Natural killer cell (primary cell): ENCODE measurements at regions not wholly inside any gene's neighbourhood (a gene's known extent, or its start where the extent isn't known, plus 50 kb on each side); places are given as distances from the start of the nearest gene placed in this dataset.

Source experiments
- ATAC-seq, 3 donors: fragments of 150-1000 bp in 2 of 3; fragments of 200-7000 bp in 1 of 3; cut with Tn5 transposase; 1 replicate in 1 of 3; 2 replicates in 2 of 3; pipeline ENCODE4 v1.10.0; 2021; ENCODE audit warnings: mild to moderate bottlenecking in 2 of 3, moderate library complexity in 2 of 3
- DNase-seq, 2 donors: peaks; one replicate each; pipeline versions ENCODE4 v3.0.0 to v3.0.0-alpha.2; 2013 to 2021; ENCODE audit warnings: mixed read lengths in 1 of 2
- H3K27ac ChIP-seq: one replicate; pipeline ENCODE4 v1.5.1; 2013; ENCODE audit warnings: mild to moderate bottlenecking, low read length
- H3K27me3 ChIP-seq: one replicate; pipeline ENCODE4 v1.6.1; 2013; ENCODE audit warnings: low read length; ENCODE audit not compliant: control insufficient read depth, insufficient read depth
- H3K36me3 ChIP-seq: one replicate; pipeline ENCODE4 v1.6.1; 2013; ENCODE audit warnings: low read length; ENCODE audit not compliant: control insufficient read depth, insufficient read depth
- H3K4me1 ChIP-seq: one replicate; pipeline ENCODE4 v1.6.1; 2013; ENCODE audit warnings: low read length; ENCODE audit not compliant: control insufficient read depth, insufficient read depth
- H3K4me3 ChIP-seq: one replicate; pipeline ENCODE4 v1.5.1; 2013; ENCODE audit warnings: low read length
- H3K9me3 ChIP-seq: one replicate; pipeline ENCODE4 v1.6.1; 2013; ENCODE audit warnings: low read length; ENCODE audit not compliant: control insufficient read depth, insufficient read depth
- H3K27ac Mint-ChIP-seq, 2 donors: one replicate each; pipeline ENCODE4 v1.8.0; 2022; ENCODE audit warnings: mild to moderate bottlenecking in 2 of 2, mixed read lengths in 2 of 2, moderate library complexity in 1 of 2
- H3K27me3 Mint-ChIP-seq, 2 donors: one replicate each; pipeline ENCODE4 v1.8.0; 2022; ENCODE audit warnings: low read depth in 2 of 2, mixed read lengths in 2 of 2
- H3K36me3 Mint-ChIP-seq: one replicate; pipeline ENCODE4 v1.8.0; 2022; ENCODE audit warnings: mixed read lengths
- H3K4me1 Mint-ChIP-seq, 2 donors: one replicate each; pipeline ENCODE4 v1.8.0; 2022; ENCODE audit warnings: mixed read lengths in 2 of 2
- H3K4me3 Mint-ChIP-seq: one replicate; pipeline ENCODE4 v1.8.0; 2022; ENCODE audit warnings: mild to moderate bottlenecking, moderate library complexity, mixed read lengths
- H3K9me3 Mint-ChIP-seq, 2 donors: one replicate each; pipeline ENCODE4 v1.8.0; 2022; ENCODE audit warnings: mixed read lengths in 2 of 2
- CTCF ChIP-seq: fragments of 200-600 bp; IDR thresholded peaks from one replicate; pipeline ENCODE4 v1.8.0; 2022; ENCODE audit warnings: antibody characterized with exemption
- WGBS: methylation state at CpG from one replicate; pipeline ENCODE4 v1.1.7; 2013; ENCODE audit warnings: missing lambda C conversion rate; ENCODE audit not compliant: insufficient coverage; 5-methylcytosine and 5-hydroxymethylcytosine counted together
- intact Hi-C: fragments of 100-400 bp; cut with micrococcal nuclease; formaldehyde crosslinking; loops from one replicate; pipeline ENCODE4 v1.14.2; 2022

GRCh38 chr12:102535306-102535705 lies 54.9 kb upstream of the IGF1 start:
- H3K27me3 Mint-ChIP-seq = peaks cover 7 to 10% of the 10 kb centered on the region in 2 donors
- DNase-seq = no peak
- no peaks in the 10 kb centered on the region for H3K9me3 ChIP-seq
- H3K36me3 Mint-ChIP-seq = no peaks in the 10 kb centered on the region
- H3K27ac Mint-ChIP-seq = no peak overlapping the region
- H3K36me3 ChIP-seq = no peaks in the 10 kb centered on the region
- no peak overlapping the region for H3K4me3 Mint-ChIP-seq
- no peak for ATAC-seq
- no peak overlapping the region for H3K4me3 ChIP-seq
- no peak for TF ChIP-seq CTCF
- H3K27ac ChIP-seq = no peak overlapping the region
- H3K27me3 ChIP-seq = no peaks in the 10 kb centered on the region
- no peaks in the 10 kb centered on the region for H3K4me1 ChIP-seq
- WGBS = 91% methylated on average over 8 of the region's 8 CpGs
- intact Hi-C loops = no loop called here
- H3K4me1 Mint-ChIP-seq = no peaks in the 10 kb centered on the region
- H3K9me3 Mint-ChIP-seq = peaks cover 0 to 7% of the 10 kb centered on the region in 2 donors

- Mint-ChIP-seq H3K27ac (no peak overlapping the region), H3K4me3 (no peak overlapping the region), H3K9me3 (peaks cover 0 to 7% of the 10 kb centered on the region in 2 donors), H3K4me1 (no peaks in the 10 kb centered on the region), H3K36me3 (no peaks in the 10 kb centered on the region), H3K27me3 (peaks cover 7 to 10% of the 10 kb centered on the region in 2 donors)
- Histone ChIP-seq H3K27ac (no peak overlapping the region), H3K4me1 (no peaks in the 10 kb centered on the region), H3K27me3 (no peaks in the 10 kb centered on the region), H3K36me3 (no peaks in the 10 kb centered on the region), H3K4me3 (no peak overlapping the region), H3K9me3 (no peaks in the 10 kb centered on the region)
- intact Hi-C loops = no loop called here
- ATAC-seq = no peak
- DNase-seq = no peak
- TF ChIP-seq CTCF = no peak
- WGBS = 91% methylated on average over 13 of the region's 13 CpGs
These were observed 54.5 kb upstream of the IGF1 start for GRCh38 chr12:102534899-102535298.

GRCh38 chr12:102533483-102534215 lies 53.3 kb upstream of the IGF1 start:
- Mint-ChIP-seq H3K36me3 (no peaks in the 10 kb centered on the region), H3K4me1 (no peaks in the 10 kb centered on the region), H3K9me3 (peaks cover 0 to 5% of the 10 kb centered on the region in 2 donors), H3K4me3 (no peak overlapping the region), H3K27me3 (peaks cover 7% of the 10 kb centered on the region in 2 donors), H3K27ac (no peak overlapping the region)
- intact Hi-C loops = no loop called here
- Histone ChIP-seq H3K36me3 (no peaks in the 10 kb centered on the region), H3K27ac (no peak overlapping the region), H3K27me3 (no peaks in the 10 kb centered on the region), H3K4me1 (no peaks in the 10 kb centered on the region), H3K9me3 (no peaks in the 10 kb centered on the region), H3K4me3 (no peak overlapping the region)
- WGBS = 82% methylated on average over 9 of the region's 9 CpGs
- no peak for TF ChIP-seq CTCF
- no peak for DNase-seq
- ATAC-seq = no peak
